G401 (cell line): ENCODE measurements at regions not wholly inside any gene's neighbourhood (a gene's known extent, or its start where the extent isn't known, plus 50 kb on each side); places are given as distances from the start of the nearest gene placed in this dataset.
"Not testable (repeated sequence)": the region's sequence is repeated elsewhere in the genome, so short reads cannot be mapped to it uniquely, and the experiment has no call there.

Source experiments
- DNase-seq: peaks from one replicate; pipeline ENCODE4 v3.0.0-alpha.2; 2015; ENCODE audit warnings: low spot score
- in situ Hi-C: cut with HindIII; loops from 2 replicates; pipeline ENCODE4 v1.10.0; 2016; ENCODE audit warnings: low sequenced_read_pairs, mixed read lengths

DNA sequence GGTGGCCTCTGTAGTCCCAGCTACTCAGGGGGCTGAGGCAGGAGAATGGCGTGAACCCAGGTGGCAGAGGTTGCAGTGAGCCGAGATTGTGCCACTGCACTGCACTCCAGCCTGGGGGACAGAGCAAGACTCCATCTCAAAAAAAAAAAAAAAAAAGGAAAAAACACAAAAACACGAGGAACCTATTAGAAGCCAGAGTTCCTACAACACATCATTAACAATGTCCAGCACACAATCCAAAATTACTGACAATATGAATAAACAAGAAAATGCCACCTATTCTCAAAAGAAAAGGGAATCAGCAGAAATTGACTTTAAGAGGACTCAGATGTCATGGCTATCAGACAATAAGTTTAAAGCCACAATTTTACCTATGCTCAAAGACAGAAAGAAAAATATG, 57.3 kb upstream of the HS3ST3A1 start:
- in situ Hi-C loops = not testable (repeated sequence)

DNA sequence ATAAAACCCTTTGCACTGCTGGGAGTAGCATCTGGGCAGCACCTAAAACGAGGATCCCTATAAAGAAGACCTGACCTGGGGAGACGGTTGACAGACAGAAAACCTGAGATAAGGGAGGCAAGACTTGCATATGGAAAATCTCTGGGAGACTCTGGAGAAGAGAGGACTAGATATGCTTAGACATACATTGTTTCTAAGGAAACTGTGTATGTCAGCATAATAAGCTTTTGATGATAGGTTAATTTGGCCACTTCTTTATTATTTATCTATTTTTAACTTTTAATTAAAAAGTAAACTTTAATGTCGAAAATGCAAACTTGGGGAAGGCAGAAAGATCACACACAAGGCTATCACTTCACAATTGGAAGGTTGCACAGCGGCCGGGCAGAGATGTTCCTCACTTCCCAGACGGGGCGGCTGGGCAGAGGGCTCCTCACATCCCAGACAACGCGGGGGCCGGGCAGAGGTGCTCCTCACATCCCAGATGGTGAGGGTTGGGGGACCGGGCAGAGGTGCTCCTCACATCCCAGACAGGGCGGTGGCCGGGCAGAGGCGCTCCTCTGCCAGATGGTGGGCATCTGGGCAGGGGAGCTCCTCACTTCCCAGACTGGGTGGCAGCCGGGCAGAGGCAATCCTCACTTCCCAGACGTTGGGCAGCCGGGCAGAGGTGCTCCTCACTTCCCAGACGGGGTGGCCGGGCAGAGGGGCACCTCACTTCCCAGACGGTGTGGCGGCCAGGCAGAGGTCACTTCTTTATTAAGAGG, 64.3 kb upstream of the HS3ST3A1 start:
- in situ Hi-C loops = no loop called here
- DNase-seq = no peak

More for the DNA sequence above, 57.3 kb upstream of the HS3ST3A1 start:
- not testable (repeated sequence) for DNase-seq

GRCh38 chr17:13671341-13671740, 69.6 kb upstream of the HS3ST3A1 start:
- no peak for DNase-seq
- in situ Hi-C loops = no loop called here

GRCh38 chr17:13671771-13672170, 70.0 kb upstream of the HS3ST3A1 start:
- no peak for DNase-seq
- in situ Hi-C loops = no loop called here

DNA sequence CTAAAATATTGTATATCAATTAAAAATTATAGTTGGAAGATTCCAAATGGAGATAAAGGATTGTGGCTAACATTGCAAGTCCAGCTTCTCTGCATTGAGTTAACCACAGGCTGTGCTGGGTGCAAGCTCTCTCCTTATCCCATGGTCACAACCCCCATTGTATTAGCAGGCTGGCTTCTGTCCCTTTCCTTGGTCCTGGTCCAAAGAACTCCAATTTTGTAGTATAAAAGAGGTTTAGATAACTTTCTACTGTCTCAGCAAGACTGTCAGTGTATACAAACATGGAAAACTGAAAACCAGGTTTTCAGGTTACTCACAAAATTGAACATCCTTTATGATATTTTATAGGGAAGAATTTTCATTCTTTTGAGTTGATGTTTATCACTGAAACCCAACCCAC, 76.6 kb upstream of the HS3ST3A1 start:
- in situ Hi-C loops = no loop called here
- no peak for DNase-seq

DNA sequence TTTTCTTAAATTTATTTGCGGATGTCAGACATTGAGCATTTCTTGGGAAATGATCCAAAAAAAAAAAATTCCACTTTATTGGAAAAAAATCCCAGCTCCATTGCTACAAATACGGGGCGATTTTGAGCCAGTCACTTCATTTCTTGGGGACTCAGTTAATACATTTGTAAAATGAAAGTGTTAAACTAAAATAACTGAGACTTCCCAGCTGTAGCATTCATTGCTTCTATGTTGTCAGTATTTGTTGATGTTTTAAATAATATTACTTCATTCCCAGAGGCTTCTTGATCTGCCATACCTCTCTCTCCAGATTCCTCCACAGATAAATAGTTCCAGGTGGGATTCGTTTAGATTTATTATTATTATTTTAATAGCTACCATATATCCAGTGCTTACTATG, 77.1 kb upstream of the HS3ST3A1 start:
- DNase-seq = no peak
- in situ Hi-C loops = no loop called here

DNA sequence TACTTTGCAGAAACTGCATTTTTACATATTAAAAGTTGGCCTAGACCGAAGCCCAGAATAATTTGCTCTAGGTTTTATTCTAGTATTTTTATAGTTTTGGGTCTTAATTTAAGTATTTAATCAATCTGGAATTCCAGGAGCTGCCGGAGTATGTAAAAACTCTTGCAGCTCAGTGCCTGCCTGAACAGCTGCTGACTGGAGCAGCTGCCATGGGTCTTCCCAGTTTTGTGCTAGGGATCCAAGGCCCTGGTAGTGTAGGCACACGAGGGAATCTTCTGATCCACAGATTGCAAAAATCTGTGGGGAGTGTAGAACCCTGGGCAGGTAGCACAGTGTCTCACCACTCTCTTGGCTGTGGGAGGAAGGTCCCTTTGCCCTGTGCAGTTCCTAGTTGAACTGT, 87.0 kb upstream of the HS3ST3A1 start:
- in situ Hi-C loops = no loop called here
- no peak for DNase-seq

- in situ Hi-C loops = no loop called here
These were observed 89.1 kb upstream of the HS3ST3A1 start for GRCh38 chr17:13690806-13691205.

GRCh38 chr17:13694934-13695333, 93.2 kb upstream of the HS3ST3A1 start:
- no peak for DNase-seq
- in situ Hi-C loops = no loop called here

More at GRCh38 chr17:13690806-13691205, 89.1 kb upstream of the HS3ST3A1 start:
- DNase-seq = no peak

- in situ Hi-C loops = no loop called here
- no peak for DNase-seq
These were observed 97.1 kb upstream of the HS3ST3A1 start for GRCh38 chr17:13698832-13699231.

DNA sequence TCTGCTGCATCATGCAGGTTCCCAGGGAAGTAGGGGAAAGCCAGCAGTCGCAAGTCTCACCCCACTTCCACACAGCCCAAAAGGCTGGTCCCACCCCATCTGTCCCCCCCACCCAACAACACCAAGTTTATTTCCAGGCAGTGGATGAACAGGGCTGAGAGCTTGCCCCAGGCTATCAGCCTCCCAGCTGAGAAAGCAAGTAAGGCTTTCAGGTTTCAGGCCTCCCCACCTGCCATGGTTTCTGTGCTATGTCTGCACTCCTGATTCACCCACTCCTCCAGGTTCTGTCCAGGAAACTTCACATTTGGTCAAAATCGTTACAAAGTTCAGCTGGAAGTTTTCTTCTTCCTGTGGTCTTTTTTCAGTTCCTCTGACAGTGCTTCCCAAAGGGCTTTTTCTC, 97.5 kb upstream of the HS3ST3A1 start:
- no peak for DNase-seq
- in situ Hi-C loops = no loop called here

DNA sequence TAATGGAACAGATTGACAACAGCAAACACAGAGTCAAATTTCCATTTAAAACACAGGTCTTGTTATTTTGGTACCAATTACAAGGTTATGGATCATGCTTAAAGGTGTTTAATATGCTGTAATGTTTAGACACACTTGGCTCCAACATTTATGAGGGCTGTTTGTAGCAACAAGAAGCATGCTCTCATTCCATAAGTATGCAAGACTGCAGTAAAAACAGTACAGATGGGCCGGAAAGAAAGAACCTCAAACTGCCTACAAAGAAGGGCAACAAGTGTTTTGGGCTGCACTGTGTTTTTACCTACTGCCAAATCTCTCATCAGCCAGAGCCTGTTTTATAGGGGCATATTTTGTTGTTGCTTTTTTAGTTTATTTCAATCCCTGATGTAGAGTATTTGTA, 100.5 kb upstream of the HS3ST3A1 start:
- DNase-seq = no peak
- in situ Hi-C loops = no loop called here

GRCh38 chr17:13704333-13704732, 102.6 kb upstream of the HS3ST3A1 start:
- in situ Hi-C loops = no loop called here
- no peak for DNase-seq

GRCh38 chr17:13705221-13705620, 103.5 kb upstream of the HS3ST3A1 start:
- in situ Hi-C loops = no loop called here
- DNase-seq = no peak

- DNase-seq = peak; percentile 1
- in situ Hi-C loops = no loop called here
These were observed 120.0 kb upstream of the HS3ST3A1 start for GRCh38 chr17:13721705-13722104.

- in situ Hi-C loops = no loop called here
These were observed 123.7 kb upstream of the HS3ST3A1 start for GRCh38 chr17:13725288-13725990.

GRCh38 chr17:13727441-13728171, 125.9 kb upstream of the HS3ST3A1 start:
- in situ Hi-C loops = no loop called here

More at GRCh38 chr17:13725288-13725990, 123.7 kb upstream of the HS3ST3A1 start:
- no peak for DNase-seq

DNA sequence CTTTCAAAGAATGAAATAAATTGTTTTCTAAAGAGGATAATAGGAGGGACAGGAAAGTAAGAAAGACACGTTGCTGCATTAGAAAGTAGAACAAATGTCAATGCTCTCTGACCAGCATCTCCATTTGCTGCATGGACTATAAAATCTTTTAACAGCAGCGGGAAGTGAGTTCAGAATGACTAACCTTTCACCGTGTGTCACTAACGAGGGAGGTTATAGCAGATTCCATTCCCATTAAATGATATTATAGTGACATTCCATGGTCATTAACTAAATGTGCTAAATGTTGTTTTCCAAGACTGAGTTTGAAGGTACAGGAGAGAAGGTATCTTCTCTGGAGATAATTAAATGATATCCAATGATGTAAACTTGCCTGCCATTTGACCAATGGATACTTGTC, 127.1 kb upstream of the HS3ST3A1 start:
- DNase-seq = no peak
- in situ Hi-C loops = no loop called here

More at GRCh38 chr17:13727441-13728171, 125.9 kb upstream of the HS3ST3A1 start:
- DNase-seq = no peak

GRCh38 chr17:13729466-13730134, 127.9 kb upstream of the HS3ST3A1 start:
- DNase-seq = no peak
- in situ Hi-C loops = no loop called here
